HepG2 (cell line): ENCODE measurements at regions not wholly inside any gene's neighbourhood (a gene's known extent, or its start where the extent isn't known, plus 50 kb on each side); places are given as distances from the start of the nearest gene placed in this dataset.

ENCODE experiments used
- BCL6 ChIP-seq: IDR thresholded peaks from 2 replicates; pipeline ENCODE4 v1.6.1; 2016; ENCODE audit warnings: missing genetic modification reagents, missing compliant biosample characterization
- FOXA1 ChIP-seq, 2 experiments: fragments of 450-650 bp in 1 of 2; sonication (generic) in 1 of 2; formaldehyde crosslinking in 1 of 2; IDR thresholded peaks; 2 replicates each; pipeline versions ENCODE4 v1.4.0 to v1.6.1; 2016 to 2020; ENCODE audit warnings: missing genetic modification reagents in 1 of 2
- GATAD2A ChIP-seq: IDR thresholded peaks from 2 replicates; pipeline ENCODE4 v1.6.1; 2016
- HIC2 ChIP-seq: sonication (generic); formaldehyde crosslinking; IDR thresholded peaks from 2 replicates; pipeline ENCODE4 v1.9.0; 2022; ENCODE audit warnings: low read depth, missing genetic modification reagents
- IRF2 ChIP-seq: IDR thresholded peaks from 2 replicates; pipeline ENCODE4 v1.6.1; 2018; ENCODE audit warnings: missing genetic modification reagents, missing compliant biosample characterization
- NR2F1 ChIP-seq, 2 experiments: fragments of 450-650 bp in 1 of 2; formaldehyde crosslinking in 1 of 2; IDR thresholded peaks; 2 replicates each; pipeline versions ENCODE4 v1.5.0 to v1.6.1; 2016 to 2020; ENCODE audit warnings: mild to moderate bottlenecking in 1 of 2, missing compliant biosample characterization in 1 of 2, missing genetic modification reagents in 1 of 2, moderate library complexity in 1 of 2
- RARA ChIP-seq: IDR thresholded peaks from 2 replicates; pipeline ENCODE4 v1.6.1; 2016; ENCODE audit warnings: missing genetic modification reagents, missing compliant biosample characterization
- RXRA ChIP-seq: sonication (generic); formaldehyde crosslinking; IDR thresholded peaks from 2 replicates; pipeline ENCODE4 v1.5.1; 2020; ENCODE audit warnings: missing genetic modification reagents
- SOX13 ChIP-seq, 3 experiments: fragments of 450-650 bp in 1 of 3; sonication (generic) in 1 of 3; formaldehyde crosslinking in 1 of 3; IDR thresholded peaks in 2 of 3; conservative IDR thresholded peaks in 1 of 3; 2 replicates each; pipeline versions ENCODE4 v1.5.0 to v1.6.1; 2016 to 2020; ENCODE audit warnings: antibody characterized with exemption in 1 of 3, mild to moderate bottlenecking in 1 of 3, missing compliant biosample characterization in 1 of 3, missing genetic modification reagents in 1 of 3, moderate library complexity in 1 of 3
- ZBTB20 ChIP-seq: sonication (generic); formaldehyde crosslinking; IDR thresholded peaks from 2 replicates; pipeline ENCODE4 v1.8.1; 2023; ENCODE audit warnings: missing genetic modification reagents, low read depth, mild to moderate bottlenecking, borderline replicate concordance
- ZNF501 ChIP-seq: sonication (generic); formaldehyde crosslinking; IDR thresholded peaks from 2 replicates; pipeline ENCODE4 v1.5.1; 2020; ENCODE audit warnings: mild to moderate bottlenecking, moderate library complexity, missing genetic modification reagents
- ZNF644 ChIP-seq: IDR thresholded peaks from 2 replicates; pipeline ENCODE4 v1.6.1; 2016; ENCODE audit warnings: low read depth
- ZNF768 ChIP-seq: sonication (generic); formaldehyde crosslinking; IDR thresholded peaks from 2 replicates; pipeline ENCODE4 v1.4.0; 2020; ENCODE audit warnings: missing genetic modification reagents
- TF ChIP-seq, protein P1 (sequence below): sonication (generic); formaldehyde crosslinking; IDR thresholded peaks from 2 replicates; pipeline ENCODE4 v1.4.0; 2020; ENCODE audit warnings: mild to moderate bottlenecking, missing genetic modification reagents, borderline replicate concordance
- TF ChIP-seq, protein P2 (sequence below): sonication (generic); formaldehyde crosslinking; IDR thresholded peaks from 2 replicates; pipeline ENCODE4 v1.8.0; 2022; ENCODE audit warnings: missing genetic modification reagents, mild to moderate bottlenecking, moderate library complexity, borderline replicate concordance
- TF ChIP-seq, protein P3 (sequence below): sonication (generic); formaldehyde crosslinking; IDR thresholded peaks from 2 replicates; pipeline ENCODE4 v1.4.0; 2020; ENCODE audit warnings: missing genetic modification reagents

- TF ChIP-seq RXRA (CRISPR knock-in tag) (0 out of 2 replicates have a peak, but pooled peaks have one; percentile 23), BCL6 (CRISPR knock-in tag) (peak; percentile 24), ZNF768 (CRISPR knock-in tag) (peak; percentile 15; the same call in 1 of the 2 replicates), HIC2 (CRISPR knock-in tag) (no peak), ZNF501 (CRISPR knock-in tag) (0 out of 2 replicates have a peak, but pooled peaks have one; percentile 14), IRF2 (CRISPR knock-in tag) (no peak), ZNF644 (0 out of 2 replicates have a peak, but pooled peaks have one; percentile 10), ZBTB20 (no peak), NR2F1 (CRISPR knock-in tag; IDR thresholded peaks at IDR 0.05) (peak; percentile 37 to 46; a peak in 2 of 4 replicates), RARA (CRISPR knock-in tag) (peak; percentile 41), GATAD2A (CRISPR knock-in tag) (no peak; the same call in 1 of the 2 replicates), SOX13 (IDR thresholded peaks at IDR 0.05) (no peak), SOX13 (CRISPR knock-in tag; conservative IDR thresholded peaks at IDR 0.05 in 1 of 2, IDR thresholded peaks at IDR 0.05 in 1 of 2) (0 out of 4 replicates have a peak, but pooled peaks of 1 of the 2 experiments have one; percentile 18), FOXA1 (IDR thresholded peaks at IDR 0.05) (no peak), FOXA1 (CRISPR knock-in tag; IDR thresholded peaks at IDR 0.05) (peak; percentile 45; the same call in 1 of the 2 replicates)
- TF ChIP-seq, protein P1, sequence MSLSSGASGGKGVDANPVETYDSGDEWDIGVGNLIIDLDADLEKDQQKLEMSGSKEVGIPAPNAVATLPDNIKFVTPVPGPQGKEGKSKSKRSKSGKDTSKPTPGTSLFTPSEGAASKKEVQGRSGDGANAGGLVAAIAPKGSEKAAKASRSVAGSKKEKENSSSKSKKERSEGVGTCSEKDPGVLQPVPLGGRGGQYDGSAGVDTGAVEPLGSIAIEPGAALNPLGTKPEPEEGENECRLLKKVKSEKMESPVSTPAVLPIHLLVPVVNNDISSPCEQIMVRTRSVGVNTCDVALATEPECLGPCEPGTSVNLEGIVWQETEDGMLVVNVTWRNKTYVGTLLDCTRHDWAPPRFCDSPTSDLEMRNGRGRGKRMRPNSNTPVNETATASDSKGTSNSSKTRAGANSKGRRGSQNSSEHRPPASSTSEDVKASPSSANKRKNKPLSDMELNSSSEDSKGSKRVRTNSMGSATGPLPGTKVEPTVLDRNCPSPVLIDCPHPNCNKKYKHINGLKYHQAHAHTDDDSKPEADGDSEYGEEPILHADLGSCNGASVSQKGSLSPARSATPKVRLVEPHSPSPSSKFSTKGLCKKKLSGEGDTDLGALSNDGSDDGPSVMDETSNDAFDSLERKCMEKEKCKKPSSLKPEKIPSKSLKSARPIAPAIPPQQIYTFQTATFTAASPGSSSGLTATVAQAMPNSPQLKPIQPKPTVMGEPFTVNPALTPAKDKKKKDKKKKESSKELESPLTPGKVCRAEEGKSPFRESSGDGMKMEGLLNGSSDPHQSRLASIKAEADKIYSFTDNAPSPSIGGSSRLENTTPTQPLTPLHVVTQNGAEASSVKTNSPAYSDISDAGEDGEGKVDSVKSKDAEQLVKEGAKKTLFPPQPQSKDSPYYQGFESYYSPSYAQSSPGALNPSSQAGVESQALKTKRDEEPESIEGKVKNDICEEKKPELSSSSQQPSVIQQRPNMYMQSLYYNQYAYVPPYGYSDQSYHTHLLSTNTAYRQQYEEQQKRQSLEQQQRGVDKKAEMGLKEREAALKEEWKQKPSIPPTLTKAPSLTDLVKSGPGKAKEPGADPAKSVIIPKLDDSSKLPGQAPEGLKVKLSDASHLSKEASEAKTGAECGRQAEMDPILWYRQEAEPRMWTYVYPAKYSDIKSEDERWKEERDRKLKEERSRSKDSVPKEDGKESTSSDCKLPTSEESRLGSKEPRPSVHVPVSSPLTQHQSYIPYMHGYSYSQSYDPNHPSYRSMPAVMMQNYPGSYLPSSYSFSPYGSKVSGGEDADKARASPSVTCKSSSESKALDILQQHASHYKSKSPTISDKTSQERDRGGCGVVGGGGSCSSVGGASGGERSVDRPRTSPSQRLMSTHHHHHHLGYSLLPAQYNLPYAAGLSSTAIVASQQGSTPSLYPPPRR (CRISPR knock-in tag) = 0 out of 2 replicates have a peak, but pooled peaks have one; percentile 14
- TF ChIP-seq, protein P2, sequence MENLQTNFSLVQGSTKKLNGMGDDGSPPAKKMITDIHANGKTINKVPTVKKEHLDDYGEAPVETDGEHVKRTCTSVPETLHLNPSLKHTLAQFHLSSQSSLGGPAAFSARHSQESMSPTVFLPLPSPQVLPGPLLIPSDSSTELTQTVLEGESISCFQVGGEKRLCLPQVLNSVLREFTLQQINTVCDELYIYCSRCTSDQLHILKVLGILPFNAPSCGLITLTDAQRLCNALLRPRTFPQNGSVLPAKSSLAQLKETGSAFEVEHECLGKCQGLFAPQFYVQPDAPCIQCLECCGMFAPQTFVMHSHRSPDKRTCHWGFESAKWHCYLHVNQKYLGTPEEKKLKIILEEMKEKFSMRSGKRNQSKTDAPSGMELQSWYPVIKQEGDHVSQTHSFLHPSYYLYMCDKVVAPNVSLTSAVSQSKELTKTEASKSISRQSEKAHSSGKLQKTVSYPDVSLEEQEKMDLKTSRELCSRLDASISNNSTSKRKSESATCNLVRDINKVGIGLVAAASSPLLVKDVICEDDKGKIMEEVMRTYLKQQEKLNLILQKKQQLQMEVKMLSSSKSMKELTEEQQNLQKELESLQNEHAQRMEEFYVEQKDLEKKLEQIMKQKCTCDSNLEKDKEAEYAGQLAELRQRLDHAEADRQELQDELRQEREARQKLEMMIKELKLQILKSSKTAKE (CRISPR knock-in tag) = no peak
- TF ChIP-seq, protein P3, sequence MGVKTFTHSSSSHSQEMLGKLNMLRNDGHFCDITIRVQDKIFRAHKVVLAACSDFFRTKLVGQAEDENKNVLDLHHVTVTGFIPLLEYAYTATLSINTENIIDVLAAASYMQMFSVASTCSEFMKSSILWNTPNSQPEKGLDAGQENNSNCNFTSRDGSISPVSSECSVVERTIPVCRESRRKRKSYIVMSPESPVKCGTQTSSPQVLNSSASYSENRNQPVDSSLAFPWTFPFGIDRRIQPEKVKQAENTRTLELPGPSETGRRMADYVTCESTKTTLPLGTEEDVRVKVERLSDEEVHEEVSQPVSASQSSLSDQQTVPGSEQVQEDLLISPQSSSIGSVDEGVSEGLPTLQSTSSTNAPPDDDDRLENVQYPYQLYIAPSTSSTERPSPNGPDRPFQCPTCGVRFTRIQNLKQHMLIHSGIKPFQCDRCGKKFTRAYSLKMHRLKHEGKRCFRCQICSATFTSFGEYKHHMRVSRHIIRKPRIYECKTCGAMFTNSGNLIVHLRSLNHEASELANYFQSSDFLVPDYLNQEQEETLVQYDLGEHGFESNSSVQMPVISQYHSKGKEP (CRISPR knock-in tag) = no peak
These were observed 183.4 kb downstream of the USP12 start (continued) for GRCh38 chr13:26988059-26988769.
